Endothelial cell of umbilical vein (primary cell): ENCODE measurements at regions not wholly inside any gene's neighbourhood (a gene's known extent, or its start where the extent isn't known, plus 50 kb on each side); places are given as distances from the start of the nearest gene placed in this dataset.

Experiments
- BruUV-seq: library from RNA; stranded (reverse); fragments of 400-500 nt; replicated peaks from 2 replicates; lab custom pipeline; 2021; lab: Mats Ljungman, UMichigan
- CTCF ChIA-PET: fragments of 300-600, 350-600 bp; sonication (Branson Sonifier 250); formaldehyde crosslinking; loops from one replicate; lab custom pipeline; 2021; ENCODE audit warnings: antibody characterized with exemption, inconsistent platforms; lab: Charles Lee
- POLR2A ChIA-PET: fragments of 300-600, 350-600 bp; sonication (Branson Sonifier 250); formaldehyde crosslinking; loops from one replicate; lab custom pipeline; 2021; ENCODE audit warnings: antibody characterized with exemption, inconsistent platforms; lab: Charles Lee
- DNase-seq: peaks from one replicate; pipeline ENCODE4 v3.0.0-alpha.2; 2011; ENCODE audit warnings: low read depth, low spot score
- FAIRE-seq: peaks from 2 replicates; lab custom pipeline; 2011; peaks lifted over from hg19 to GRCh38; lab: Jason Lieb, UNC
- H2AFZ ChIP-seq: 2 replicates; pipeline ENCODE4 v1.6.0; 2012; ENCODE audit warnings: low read depth, low read length, control low read depth, inconsistent platforms
- H3K27ac ChIP-seq: 2 replicates; pipeline ENCODE4 v1.5.1; 2011; ENCODE audit warnings: low read depth, mild to moderate bottlenecking, control low read depth, low read length, moderate library complexity; ENCODE audit not compliant: insufficient read depth
- H3K27me3 ChIP-seq, 2 experiments: 2 replicates each; pipeline versions ENCODE4 v1.6.0 to v1.6.1; 2011; ENCODE audit warnings: low read length in 2 of 2, mixed read lengths in 1 of 2; ENCODE audit not compliant: control insufficient read depth in 2 of 2, insufficient read depth in 2 of 2
- H3K36me3 ChIP-seq, 2 experiments: 2 replicates in 1 of 2; 3 replicates in 1 of 2; pipeline ENCODE4 v1.5.1; 2011; ENCODE audit warnings: low read length in 2 of 2, mild to moderate bottlenecking in 1 of 2, moderate library complexity in 1 of 2; ENCODE audit not compliant: control insufficient read depth in 2 of 2, insufficient read depth in 2 of 2; ENCODE audit errors: extremely low read depth in 1 of 2
- H3K4me1 ChIP-seq: 3 replicates; pipeline ENCODE4 v1.5.1; 2011; ENCODE audit warnings: mild to moderate bottlenecking, low read length; ENCODE audit not compliant: control insufficient read depth, insufficient read depth; ENCODE audit errors: extremely low read depth
- H3K4me2 ChIP-seq: 2 replicates; pipeline ENCODE4 v1.6.1; 2011; ENCODE audit warnings: low read length, control low read depth, mixed read lengths; ENCODE audit not compliant: insufficient read depth
- H3K4me3 ChIP-seq, 3 experiments: fragments of 200-600 bp in 1 of 3; sonication (generic), shearing (Covaris generic) in 1 of 3; replicated peaks in 1 of 3; 2 replicates each; pipeline ENCODE4 v1.5.1; 2011 to 2016; ENCODE audit warnings: control low read depth in 3 of 3, low read length in 3 of 3, mild to moderate bottlenecking in 2 of 3, inconsistent platforms in 1 of 3, low read depth in 1 of 3, moderate library complexity in 1 of 3; ENCODE audit not compliant: insufficient read depth in 1 of 3
- H3K79me2 ChIP-seq: 2 replicates; pipeline ENCODE4 v1.6.0; 2012; ENCODE audit warnings: low read length, inconsistent platforms; ENCODE audit not compliant: control insufficient read depth, insufficient read depth
- H3K9ac ChIP-seq: replicated peaks from 2 replicates; pipeline ENCODE3; 2011; ENCODE audit warnings: low read length, control low read depth; ENCODE audit not compliant: insufficient read depth; ENCODE audit errors: extremely low read depth
- H3K9me1 ChIP-seq: replicated peaks from 3 replicates; pipeline ENCODE4 v1.6.0; 2011; ENCODE audit warnings: mild to moderate bottlenecking, low read length; ENCODE audit not compliant: control insufficient read depth, insufficient read depth; ENCODE audit errors: extremely low read depth
- H3K9me3 ChIP-seq: replicated peaks from 2 replicates; pipeline ENCODE4 v1.5.1; 2012; ENCODE audit warnings: low read length, inconsistent platforms; ENCODE audit not compliant: control insufficient read depth, insufficient read depth
- H4K20me1 ChIP-seq: replicated peaks from 2 replicates; pipeline ENCODE3; 2011; ENCODE audit warnings: mild to moderate bottlenecking, low read length; ENCODE audit not compliant: control insufficient read depth, insufficient read depth; ENCODE audit errors: extremely low read depth
- EZH2 ChIP-seq: IDR thresholded peaks from 2 replicates; pipeline ENCODE4 v1.6.1; 2012; ENCODE audit warnings: borderline replicate concordance, low read depth, mild to moderate bottlenecking, moderate library complexity, low read length, inconsistent platforms; ENCODE audit not compliant: severe bottlenecking
- FOS ChIP-seq: IDR thresholded peaks from 2 replicates; pipeline ENCODE4 v1.6.1; 2011; ENCODE audit warnings: mild to moderate bottlenecking, low read length, moderate library complexity, borderline replicate concordance; ENCODE audit not compliant: insufficient read depth
- GATA2 ChIP-seq: IDR thresholded peaks from 2 replicates; pipeline ENCODE4 v1.7.0; 2011; ENCODE audit warnings: low read depth, mild to moderate bottlenecking, moderate library complexity, mixed read lengths, low read length; ENCODE audit not compliant: insufficient read length, insufficient read depth
- JUN ChIP-seq: IDR thresholded peaks from 2 replicates; pipeline ENCODE4 v1.6.1; 2011; ENCODE audit warnings: borderline replicate concordance, low read depth; ENCODE audit not compliant: insufficient read length, insufficient read depth
- MYC ChIP-seq: IDR thresholded peaks from one replicate; pipeline ENCODE4 v1.6.1; 2011; ENCODE audit warnings: mild to moderate bottlenecking, low read depth, low read length
- POLR2A ChIP-seq: IDR thresholded peaks from 2 replicates; pipeline ENCODE4 v1.6.1; 2012; ENCODE audit warnings: low read depth, mild to moderate bottlenecking, control low read depth, low read length
- POLR2AphosphoS5 ChIP-seq: IDR thresholded peaks from 2 replicates; pipeline ENCODE4 v1.6.1; 2012; ENCODE audit warnings: low read depth, mild to moderate bottlenecking, control low read depth, low read length, moderate library complexity; ENCODE audit not compliant: insufficient read depth
- dilution Hi-C: fragments of 300-500 bp; cut with MboI; formaldehyde crosslinking; loops from one replicate; pipeline ENCODE4 v1.15.0; 2019; ENCODE audit warnings: low sequenced_read_pairs; ENCODE audit not compliant: extremely low pct_ligation_motif_present
- intact Hi-C: fragments of 100-400 bp; cut with micrococcal nuclease; formaldehyde crosslinking; loops from one replicate; pipeline ENCODE4 v1.10.0; 2022
- TF ChIP-seq, protein P1 (sequence below): IDR thresholded peaks from 2 replicates; pipeline ENCODE4 v1.6.1; 2011; ENCODE audit not compliant: insufficient read depth, insufficient read length
- TF ChIP-seq, protein P2 (sequence below), 2 donors: IDR thresholded peaks; 1 replicate in 1 of 2; 2 replicates in 1 of 2; pipeline ENCODE4 v1.5.1; 2011; ENCODE audit warnings: low read length in 2 of 2, mild to moderate bottlenecking in 2 of 2, moderate library complexity in 2 of 2, control low read depth in 1 of 2, inconsistent platforms in 1 of 2, low read depth in 1 of 2; ENCODE audit not compliant: insufficient read depth in 1 of 2; ENCODE audit errors: extremely low read depth in 1 of 2

DNA sequence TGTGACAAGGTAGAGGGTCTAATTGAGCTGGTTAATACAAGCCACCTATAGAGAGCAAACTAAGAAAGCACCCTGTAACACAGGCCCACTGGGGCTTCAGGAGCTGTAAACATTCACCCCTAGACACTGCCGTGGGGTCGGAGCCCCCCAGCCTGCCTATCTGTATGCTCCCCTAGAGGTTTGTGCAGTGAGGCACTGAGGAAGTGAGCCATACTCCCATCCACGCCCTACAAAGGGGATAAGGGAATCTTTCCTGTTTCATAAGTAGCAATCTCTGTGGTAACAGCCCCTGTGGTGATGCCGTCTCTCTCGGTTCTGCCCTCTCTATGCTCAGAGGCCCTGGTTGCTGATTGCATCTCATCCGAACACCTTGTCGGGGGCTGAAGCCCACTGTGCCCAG lies 94.2 kb upstream of the GJB6 start:
- no peaks in the 10 kb centered on the region for H3K4me1 ChIP-seq
- intact Hi-C loops, result no loop called here
- DNase-seq (no peak), FAIRE-seq (no peak)
- no peak for TF ChIP-seq FOS
- no peak for TF ChIP-seq MYC
- no peak for TF ChIP-seq GATA2
- no peak for TF ChIP-seq POLR2A
- TF ChIP-seq EZH2, result no peak
- TF ChIP-seq, protein P1, sequence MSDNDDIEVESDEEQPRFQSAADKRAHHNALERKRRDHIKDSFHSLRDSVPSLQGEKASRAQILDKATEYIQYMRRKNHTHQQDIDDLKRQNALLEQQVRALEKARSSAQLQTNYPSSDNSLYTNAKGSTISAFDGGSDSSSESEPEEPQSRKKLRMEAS, result no peak
- TF ChIP-seq POLR2AphosphoS5, result no peak
- TF ChIP-seq JUN, result no peak
- TF ChIP-seq, protein P2, sequence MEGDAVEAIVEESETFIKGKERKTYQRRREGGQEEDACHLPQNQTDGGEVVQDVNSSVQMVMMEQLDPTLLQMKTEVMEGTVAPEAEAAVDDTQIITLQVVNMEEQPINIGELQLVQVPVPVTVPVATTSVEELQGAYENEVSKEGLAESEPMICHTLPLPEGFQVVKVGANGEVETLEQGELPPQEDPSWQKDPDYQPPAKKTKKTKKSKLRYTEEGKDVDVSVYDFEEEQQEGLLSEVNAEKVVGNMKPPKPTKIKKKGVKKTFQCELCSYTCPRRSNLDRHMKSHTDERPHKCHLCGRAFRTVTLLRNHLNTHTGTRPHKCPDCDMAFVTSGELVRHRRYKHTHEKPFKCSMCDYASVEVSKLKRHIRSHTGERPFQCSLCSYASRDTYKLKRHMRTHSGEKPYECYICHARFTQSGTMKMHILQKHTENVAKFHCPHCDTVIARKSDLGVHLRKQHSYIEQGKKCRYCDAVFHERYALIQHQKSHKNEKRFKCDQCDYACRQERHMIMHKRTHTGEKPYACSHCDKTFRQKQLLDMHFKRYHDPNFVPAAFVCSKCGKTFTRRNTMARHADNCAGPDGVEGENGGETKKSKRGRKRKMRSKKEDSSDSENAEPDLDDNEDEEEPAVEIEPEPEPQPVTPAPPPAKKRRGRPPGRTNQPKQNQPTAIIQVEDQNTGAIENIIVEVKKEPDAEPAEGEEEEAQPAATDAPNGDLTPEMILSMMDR (IDR thresholded peaks at IDR 0.05; ENCODE audit: extremely low read depth in 1 of 2, insufficient read depth in 1 of 2, low read depth in 1 of 2, low read length in 2 of 2), result no peak
- POLR2A ChIA-PET, result no interaction called here
- BruUV-seq, result no TSS peak
- no peaks in the 10 kb centered on the region for H4K20me1 ChIP-seq
- H3K9me1 ChIP-seq, result no peaks in the 10 kb centered on the region
- no peak overlapping the region for H3K27ac ChIP-seq
- no peaks in the 10 kb centered on the region for H3K79me2 ChIP-seq
- H3K9ac ChIP-seq, result no peak overlapping the region
- no peaks in the 10 kb centered on the region for H3K9me3 ChIP-seq
- H3K4me2 ChIP-seq, result no peak overlapping the region
- CTCF ChIA-PET, result no interaction called here
- no peaks in the 10 kb centered on the region for H3K36me3 ChIP-seq
- dilution Hi-C loops, result no loop called here
- no peak overlapping the region for H3K4me3 ChIP-seq
- no peaks in the 10 kb centered on the region for H3K27me3 ChIP-seq
- no peak overlapping the region for H2AFZ ChIP-seq
